ENCODE measurements at regions not wholly inside any gene's neighbourhood (a gene's known extent, or its start where the extent isn't known, plus 50 kb on each side); places are given as distances from the start of the nearest gene placed in this dataset.

DNA sequence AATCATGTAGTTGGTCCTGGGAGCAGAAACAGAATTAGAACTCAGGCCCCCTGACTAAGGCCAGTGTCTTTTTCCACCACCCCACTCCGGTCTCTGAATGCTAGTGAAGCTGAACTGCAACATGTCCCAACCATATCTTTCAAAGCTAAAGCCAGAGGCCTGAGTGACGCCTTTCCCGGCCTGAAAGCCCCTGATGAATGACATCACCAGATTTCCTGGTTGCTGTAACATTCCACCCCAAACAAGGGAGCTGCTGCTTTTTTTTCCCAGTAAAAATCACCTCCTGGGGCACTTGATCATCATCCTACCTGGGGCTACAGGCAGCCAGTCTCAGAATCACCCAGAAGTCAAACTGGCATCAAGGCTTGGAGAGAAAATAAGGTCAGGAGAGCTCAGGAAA is 162.7 kb downstream of the ARL4C start:
- TF ChIP-seq, protein P1, sequence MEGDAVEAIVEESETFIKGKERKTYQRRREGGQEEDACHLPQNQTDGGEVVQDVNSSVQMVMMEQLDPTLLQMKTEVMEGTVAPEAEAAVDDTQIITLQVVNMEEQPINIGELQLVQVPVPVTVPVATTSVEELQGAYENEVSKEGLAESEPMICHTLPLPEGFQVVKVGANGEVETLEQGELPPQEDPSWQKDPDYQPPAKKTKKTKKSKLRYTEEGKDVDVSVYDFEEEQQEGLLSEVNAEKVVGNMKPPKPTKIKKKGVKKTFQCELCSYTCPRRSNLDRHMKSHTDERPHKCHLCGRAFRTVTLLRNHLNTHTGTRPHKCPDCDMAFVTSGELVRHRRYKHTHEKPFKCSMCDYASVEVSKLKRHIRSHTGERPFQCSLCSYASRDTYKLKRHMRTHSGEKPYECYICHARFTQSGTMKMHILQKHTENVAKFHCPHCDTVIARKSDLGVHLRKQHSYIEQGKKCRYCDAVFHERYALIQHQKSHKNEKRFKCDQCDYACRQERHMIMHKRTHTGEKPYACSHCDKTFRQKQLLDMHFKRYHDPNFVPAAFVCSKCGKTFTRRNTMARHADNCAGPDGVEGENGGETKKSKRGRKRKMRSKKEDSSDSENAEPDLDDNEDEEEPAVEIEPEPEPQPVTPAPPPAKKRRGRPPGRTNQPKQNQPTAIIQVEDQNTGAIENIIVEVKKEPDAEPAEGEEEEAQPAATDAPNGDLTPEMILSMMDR (IDR thresholded peaks at IDR 0.05) = no peak
- TF ChIP-seq EP300 (IDR thresholded peaks at IDR 0.05) (no peak), POLR2A (IDR thresholded peaks at IDR 0.05) (no peak), POLR2AphosphoS5 (IDR thresholded peaks at IDR 0.05) (no peak)

Data from gastroesophageal sphincter (tissue), 3 donors.